Fibroblast of skin of abdomen (primary cell): ENCODE measurements at regions not wholly inside any gene's neighbourhood (a gene's known extent, or its start where the extent isn't known, plus 50 kb on each side); places are given as distances from the start of the nearest gene placed in this dataset.
"Not testable (repeated sequence)": the region's sequence is repeated elsewhere in the genome, so short reads cannot be mapped to it uniquely, and the experiment has no call there.

Experiments
- DNase-seq: peaks from one replicate; pipeline ENCODE4 v3.0.0-alpha.2; 2013

GRCh38 chr9:63912451-63912850 is 1372.6 kb downstream of the FOXD4L5 start:
- not testable (repeated sequence) for DNase-seq

GRCh38 chr9:63909076-63909475 is 1375.9 kb downstream of the FOXD4L5 start:
- not testable (repeated sequence) for DNase-seq

- DNase-seq = not testable (repeated sequence)
Observed at GRCh38 chr9:63899637-63900190, 1385.3 kb downstream of the FOXD4L5 start.

GRCh38 chr9:63881386-63881785 is 1403.6 kb downstream of the FOXD4L5 start:
- DNase-seq = not testable (repeated sequence)

GRCh38 chr9:63876380-63876779 is 1408.6 kb downstream of the FOXD4L5 start:
- not testable (repeated sequence) for DNase-seq

- no peak for DNase-seq
Observed at GRCh38 chr9:63859475-63860215, 1425.4 kb downstream of the FOXD4L5 start.

GRCh38 chr9:63859090-63859474 is 1425.9 kb downstream of the FOXD4L5 start:
- not testable (repeated sequence) for DNase-seq

- DNase-seq = not testable (repeated sequence)
Observed at GRCh38 chr9:63853140-63853751, 1431.8 kb downstream of the FOXD4L5 start.

- DNase-seq = not testable (repeated sequence)
Observed at GRCh38 chr9:63824804-63825203, 1460.2 kb downstream of the FOXD4L5 start.

- not testable (repeated sequence) for DNase-seq
Observed at GRCh38 chr9:63823375-63824201, 1461.4 kb downstream of the FOXD4L5 start.

- not testable (repeated sequence) for DNase-seq
Observed at GRCh38 chr9:63822615-63823374, 1462.2 kb downstream of the FOXD4L5 start.

- DNase-seq = not testable (repeated sequence)
Observed at GRCh38 chr9:63821293-63821692, 1463.7 kb downstream of the FOXD4L5 start.

- DNase-seq = not testable (repeated sequence)
Observed at GRCh38 chr9:63820882-63821281, 1464.1 kb downstream of the FOXD4L5 start.

- not testable (repeated sequence) for DNase-seq
Observed at GRCh38 chr9:63820383-63820782, 1464.6 kb downstream of the FOXD4L5 start.

GRCh38 chr9:63817622-63818518 is 1467.1 kb downstream of the FOXD4L5 start:
- DNase-seq = peak; percentile 4

- peak; percentile 85 for DNase-seq
Observed at GRCh38 chr9:63816751-63817621, 1468.0 kb downstream of the FOXD4L5 start.

GRCh38 chr9:63814970-63815669 is 1469.9 kb downstream of the FOXD4L5 start:
- not testable (repeated sequence) for DNase-seq

GRCh38 chr9:63813391-63814021 is 1471.5 kb downstream of the FOXD4L5 start:
- DNase-seq = not testable (repeated sequence)

- not testable (repeated sequence) for DNase-seq
Observed at GRCh38 chr9:63812822-63813221, 1472.2 kb downstream of the FOXD4L5 start.
